ENCODE measurements at regions not wholly inside any gene's neighbourhood (a gene's known extent, or its start where the extent isn't known, plus 50 kb on each side); places are given as distances from the start of the nearest gene placed in this dataset.
A peak's percentile ranks its signal among the peaks of the same experiment; 100 is the strongest.

DNA sequence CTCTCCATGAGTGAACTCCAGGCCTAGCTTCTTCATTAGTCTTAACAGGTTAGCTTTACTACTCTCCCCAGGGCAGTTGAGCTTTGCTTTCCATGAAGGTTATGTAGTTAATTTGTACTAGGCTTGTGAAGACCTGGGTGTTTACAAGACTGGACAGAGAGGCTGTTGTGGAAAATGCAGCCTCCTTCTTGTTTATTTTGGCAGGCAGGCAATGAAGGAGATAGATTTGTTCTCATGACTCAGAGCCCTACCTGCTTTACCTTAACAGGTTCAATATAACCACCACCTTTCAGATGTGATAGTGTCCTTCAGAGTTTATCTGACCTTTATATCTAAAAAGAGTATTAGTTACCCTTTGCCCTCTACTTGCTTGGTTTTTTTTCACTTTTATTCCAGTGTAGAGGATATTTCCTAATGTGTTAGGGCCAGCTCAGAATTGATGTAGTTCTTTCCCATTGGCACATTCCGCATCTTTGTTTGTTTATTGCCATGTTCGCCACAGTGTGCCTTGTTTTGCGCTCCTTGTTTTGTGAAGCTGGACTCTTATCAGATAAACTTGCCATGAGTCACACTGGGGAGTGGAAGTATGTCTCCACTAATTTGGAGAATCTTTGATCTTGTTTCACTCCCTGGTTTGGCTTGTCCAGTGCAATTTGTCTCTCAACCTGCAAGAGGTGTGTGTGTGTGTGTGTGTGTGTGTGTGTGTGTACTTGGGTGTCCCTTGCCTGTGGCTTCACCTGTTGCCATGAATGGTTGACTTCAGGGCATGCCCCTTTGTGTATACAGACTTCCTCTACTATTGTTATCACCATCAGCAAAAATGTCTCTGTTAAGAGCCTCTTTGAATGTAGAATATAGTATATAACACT lies 87.4 kb upstream of the MACF1 start:
- no peak for TF ChIP-seq CTCF (IDR thresholded peaks at IDR 0.05; ENCODE audit: low read length, missing control alignments)
- peak; percentile 66 for DNase-seq (ENCODE audit: low read depth)
- no peak overlapping the region for H3K4me3 ChIP-seq (replicated peaks; ENCODE audit: low read depth, low read length)

DNA sequence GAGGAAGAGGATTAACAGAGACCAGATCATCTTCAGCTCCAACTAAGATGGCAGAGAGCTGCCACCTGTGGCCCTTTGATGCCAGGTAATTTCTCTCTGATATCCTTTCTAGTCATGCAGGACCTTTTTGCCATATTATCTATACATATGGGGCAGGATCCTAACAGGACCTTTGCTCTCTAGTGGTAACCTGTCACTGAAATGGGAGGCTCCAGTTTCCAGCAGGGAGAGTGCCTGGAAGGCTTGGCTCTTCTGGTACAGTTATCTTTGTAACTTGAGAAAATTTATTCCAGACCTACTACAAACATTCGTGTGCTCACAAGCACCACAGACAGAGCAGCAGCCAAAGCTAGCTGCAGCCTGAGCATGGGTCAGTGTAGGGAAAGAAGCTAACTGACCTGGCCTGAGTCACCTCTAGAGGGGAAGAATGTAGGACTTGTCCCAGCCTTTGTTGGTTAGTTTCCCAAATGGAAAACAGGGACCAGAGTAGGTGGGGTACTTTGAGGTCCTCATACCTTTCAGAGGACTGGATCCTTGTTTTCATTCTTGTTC lies 86.5 kb upstream of the MACF1 start:
- no peak for TF ChIP-seq CTCF (IDR thresholded peaks at IDR 0.05; ENCODE audit: low read length, missing control alignments)
- DNase-seq (ENCODE audit: low read depth): no peak
- H3K4me3 ChIP-seq (replicated peaks; ENCODE audit: low read depth, low read length): no peak overlapping the region

GRCh38 chr1:39122056-39122455 lies 82.4 kb upstream of the MACF1 start:
- TF ChIP-seq CTCF (IDR thresholded peaks at IDR 0.05; ENCODE audit: low read length, missing control alignments): no peak
- no peak overlapping the region for H3K4me3 ChIP-seq (replicated peaks; ENCODE audit: low read depth, low read length)
- DNase-seq (ENCODE audit: low read depth): no peak

DNA sequence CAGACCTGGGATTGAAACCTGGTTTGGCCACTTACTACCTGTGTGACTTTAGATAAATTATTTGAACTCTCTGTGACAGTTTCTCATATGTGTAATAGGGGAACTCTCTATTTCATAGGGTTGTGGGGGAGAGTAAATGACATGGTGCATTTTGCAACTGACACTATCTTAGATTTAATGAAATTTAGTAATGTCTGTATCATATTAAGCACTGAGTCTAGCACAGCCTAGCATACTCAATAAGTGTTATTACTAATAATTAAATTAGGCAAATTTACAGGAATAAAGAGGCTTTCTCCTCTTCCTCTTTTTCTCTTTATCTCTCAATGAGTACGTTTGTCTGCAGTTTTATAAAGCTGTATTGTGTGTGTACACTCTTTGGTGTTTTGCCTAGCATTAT lies 80.2 kb upstream of the MACF1 start:
- no peak for DNase-seq (ENCODE audit: low read depth)
- no peak overlapping the region for H3K4me3 ChIP-seq (replicated peaks; ENCODE audit: low read depth, low read length)
- TF ChIP-seq CTCF (IDR thresholded peaks at IDR 0.05; ENCODE audit: low read length, missing control alignments): no peak

DNA sequence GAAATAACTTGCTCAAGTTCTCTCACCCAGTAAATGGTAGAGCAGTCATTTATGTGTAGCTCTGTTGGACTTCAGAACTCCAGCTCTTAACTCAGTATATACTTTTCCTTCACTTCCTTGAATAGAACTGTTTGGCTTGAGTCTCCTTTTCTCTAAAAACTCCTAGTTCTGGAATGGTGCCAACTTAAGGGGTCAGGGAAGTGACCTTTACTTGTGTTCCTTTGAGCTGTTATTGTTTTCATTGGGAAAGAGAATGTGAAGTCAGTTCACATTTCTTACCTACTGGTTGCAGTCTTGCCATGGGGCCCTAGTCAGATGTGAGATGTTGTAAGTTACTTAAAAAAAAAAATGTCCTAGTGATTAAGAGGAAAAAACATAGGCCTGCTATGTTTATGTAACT lies 77.0 kb upstream of the MACF1 start:
- peak; percentile 6 for TF ChIP-seq CTCF (IDR thresholded peaks at IDR 0.05; ENCODE audit: low read length, missing control alignments)
- DNase-seq (ENCODE audit: low read depth): peak; percentile 99
- no peak overlapping the region for H3K4me3 ChIP-seq (replicated peaks; ENCODE audit: low read depth, low read length)

- no peak overlapping the region for H3K4me3 ChIP-seq (replicated peaks; ENCODE audit: low read depth, low read length)
- DNase-seq (ENCODE audit: low read depth): no peak
- TF ChIP-seq CTCF (IDR thresholded peaks at IDR 0.05; ENCODE audit: low read length, missing control alignments): no peak
Measured at GRCh38 chr1:39128126-39128525, 76.4 kb upstream of the MACF1 start.

All from fibroblast of pulmonary artery (primary cell).